Adrenal gland (tissue), 5 donors: ENCODE measurements at regions not wholly inside any gene's neighbourhood (a gene's known extent, or its start where the extent isn't known, plus 50 kb on each side); places are given as distances from the start of the nearest gene placed in this dataset.

Experiments
- POLR2A ChIP-seq, 2 donors: fragments of 450-650 bp; IDR thresholded peaks; one replicate each; pipeline ENCODE4 v1.6.1; 2017; ENCODE audit warnings: antibody characterized with exemption in 2 of 2, mild to moderate bottlenecking in 2 of 2, moderate library complexity in 1 of 2
- TF ChIP-seq, protein P1 (sequence below), 6 experiments: fragments of 450-650 bp in 4 of 6; fragments of 200-600 bp in 2 of 6; sonication (generic) in 1 of 6; IDR thresholded peaks; 1 replicate in 5 of 6; 2 replicates in 1 of 6; pipeline versions ENCODE4 v1.5.1 to v1.8.0; 2016 to 2021; ENCODE audit warnings: antibody characterized with exemption in 6 of 6, mild to moderate bottlenecking in 2 of 6, moderate library complexity in 1 of 6
- donor health status: DM: no; HTN: no; CAD: no.

DNA sequence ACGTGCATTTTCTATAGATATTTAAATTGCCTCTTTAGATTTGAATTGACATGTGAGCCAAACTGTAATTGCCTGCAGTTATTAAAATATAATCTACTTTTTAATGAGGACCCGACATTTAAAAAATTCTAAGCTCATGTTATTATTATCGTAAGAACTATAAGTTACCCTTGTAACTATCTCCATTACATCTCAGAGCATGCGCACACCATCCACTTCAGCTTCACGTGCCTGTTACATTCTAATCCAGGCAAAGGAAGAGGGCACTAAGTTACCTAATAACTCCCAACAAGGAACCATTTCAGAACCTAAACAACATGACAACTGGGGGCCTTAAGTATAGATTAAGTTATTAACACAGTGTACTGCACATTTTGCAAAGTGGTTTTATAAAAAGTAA lies 509.0 kb upstream of the DPP6 start:
- TF ChIP-seq, protein P1, sequence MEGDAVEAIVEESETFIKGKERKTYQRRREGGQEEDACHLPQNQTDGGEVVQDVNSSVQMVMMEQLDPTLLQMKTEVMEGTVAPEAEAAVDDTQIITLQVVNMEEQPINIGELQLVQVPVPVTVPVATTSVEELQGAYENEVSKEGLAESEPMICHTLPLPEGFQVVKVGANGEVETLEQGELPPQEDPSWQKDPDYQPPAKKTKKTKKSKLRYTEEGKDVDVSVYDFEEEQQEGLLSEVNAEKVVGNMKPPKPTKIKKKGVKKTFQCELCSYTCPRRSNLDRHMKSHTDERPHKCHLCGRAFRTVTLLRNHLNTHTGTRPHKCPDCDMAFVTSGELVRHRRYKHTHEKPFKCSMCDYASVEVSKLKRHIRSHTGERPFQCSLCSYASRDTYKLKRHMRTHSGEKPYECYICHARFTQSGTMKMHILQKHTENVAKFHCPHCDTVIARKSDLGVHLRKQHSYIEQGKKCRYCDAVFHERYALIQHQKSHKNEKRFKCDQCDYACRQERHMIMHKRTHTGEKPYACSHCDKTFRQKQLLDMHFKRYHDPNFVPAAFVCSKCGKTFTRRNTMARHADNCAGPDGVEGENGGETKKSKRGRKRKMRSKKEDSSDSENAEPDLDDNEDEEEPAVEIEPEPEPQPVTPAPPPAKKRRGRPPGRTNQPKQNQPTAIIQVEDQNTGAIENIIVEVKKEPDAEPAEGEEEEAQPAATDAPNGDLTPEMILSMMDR (IDR thresholded peaks at IDR 0.05): no peak
- no peak for TF ChIP-seq POLR2A (IDR thresholded peaks at IDR 0.05)
